C4-2B (cell line): ENCODE measurements at regions not wholly inside any gene's neighbourhood (a gene's known extent, or its start where the extent isn't known, plus 50 kb on each side); places are given as distances from the start of the nearest gene placed in this dataset.

ENCODE experiments used
- H3K27ac ChIP-seq: fragments of 450-650 bp; 2 replicates; pipeline ENCODE4 v1.5.1; 2017
- ZFX ChIP-seq: fragments of 450-650 bp; IDR thresholded peaks from 2 replicates; pipeline ENCODE4 v1.6.1; 2017
- TF ChIP-seq, protein P1 (sequence below): fragments of 450-650 bp; conservative IDR thresholded peaks from 2 replicates; pipeline ENCODE4 v1.5.1; 2017; ENCODE audit warnings: mild to moderate bottlenecking

DNA sequence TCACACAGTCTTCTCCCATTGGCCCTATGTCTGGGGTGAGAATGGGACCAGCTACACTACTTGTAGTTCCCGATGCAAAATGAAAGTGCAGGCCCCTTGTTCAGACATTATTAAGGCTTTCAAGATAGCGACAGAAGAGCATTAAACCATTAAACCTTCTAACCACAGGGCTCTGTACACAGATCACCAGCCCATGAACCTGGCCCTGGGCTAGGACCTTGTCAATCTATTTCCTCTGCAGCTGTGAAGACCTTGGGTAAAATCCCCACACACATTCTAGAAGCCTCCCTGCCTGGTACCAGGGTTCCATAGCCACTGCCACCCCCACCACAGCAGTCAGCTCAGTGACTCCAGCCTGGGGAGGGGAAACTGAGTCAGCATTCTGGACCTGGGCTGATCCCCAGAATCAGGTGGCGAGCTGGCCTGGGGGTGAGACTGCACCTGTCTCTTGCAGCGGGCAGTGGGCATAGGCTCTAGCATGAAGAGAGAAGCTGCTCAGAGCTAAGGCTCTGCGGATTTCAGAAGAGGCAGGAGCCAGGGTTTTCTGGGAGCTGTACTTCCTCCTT, 119.7 kb upstream of the LHX1 start:
- no peak overlapping the region for H3K27ac ChIP-seq
- no peak for TF ChIP-seq ZFX
- TF ChIP-seq, protein P1, sequence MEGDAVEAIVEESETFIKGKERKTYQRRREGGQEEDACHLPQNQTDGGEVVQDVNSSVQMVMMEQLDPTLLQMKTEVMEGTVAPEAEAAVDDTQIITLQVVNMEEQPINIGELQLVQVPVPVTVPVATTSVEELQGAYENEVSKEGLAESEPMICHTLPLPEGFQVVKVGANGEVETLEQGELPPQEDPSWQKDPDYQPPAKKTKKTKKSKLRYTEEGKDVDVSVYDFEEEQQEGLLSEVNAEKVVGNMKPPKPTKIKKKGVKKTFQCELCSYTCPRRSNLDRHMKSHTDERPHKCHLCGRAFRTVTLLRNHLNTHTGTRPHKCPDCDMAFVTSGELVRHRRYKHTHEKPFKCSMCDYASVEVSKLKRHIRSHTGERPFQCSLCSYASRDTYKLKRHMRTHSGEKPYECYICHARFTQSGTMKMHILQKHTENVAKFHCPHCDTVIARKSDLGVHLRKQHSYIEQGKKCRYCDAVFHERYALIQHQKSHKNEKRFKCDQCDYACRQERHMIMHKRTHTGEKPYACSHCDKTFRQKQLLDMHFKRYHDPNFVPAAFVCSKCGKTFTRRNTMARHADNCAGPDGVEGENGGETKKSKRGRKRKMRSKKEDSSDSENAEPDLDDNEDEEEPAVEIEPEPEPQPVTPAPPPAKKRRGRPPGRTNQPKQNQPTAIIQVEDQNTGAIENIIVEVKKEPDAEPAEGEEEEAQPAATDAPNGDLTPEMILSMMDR = no peak

DNA sequence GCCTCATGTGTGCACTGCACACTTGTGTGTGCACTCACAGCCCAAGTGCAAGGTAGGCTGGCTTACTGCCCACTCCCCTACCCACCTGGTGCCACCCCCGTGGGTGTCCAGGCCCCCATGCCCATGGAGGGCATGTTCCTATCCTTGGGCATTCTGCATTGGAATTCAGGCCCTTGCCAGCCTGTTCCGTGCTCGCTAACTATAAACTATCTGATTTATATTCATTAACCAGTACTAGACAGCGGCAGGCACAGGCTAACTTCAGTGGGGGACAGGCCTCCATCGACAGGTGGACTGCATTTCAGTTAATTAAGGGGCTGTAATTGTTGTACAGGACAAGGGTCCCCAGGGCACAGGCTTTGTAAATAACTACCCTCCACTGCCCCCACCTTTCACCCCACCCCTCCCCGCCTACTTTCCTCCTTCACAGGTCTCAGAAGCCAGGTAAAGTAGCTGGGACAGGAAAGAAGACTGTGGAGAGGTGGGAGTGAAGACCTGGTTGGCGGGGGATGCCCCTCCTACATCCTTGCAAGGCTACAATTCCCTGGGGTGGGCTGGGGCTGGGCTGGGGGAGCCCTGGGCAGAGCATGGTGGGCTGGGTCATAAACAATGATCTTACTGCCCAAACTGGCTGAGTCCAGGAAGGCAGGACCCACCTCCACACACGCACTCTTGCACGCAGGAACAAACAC, 119.0 kb upstream of the LHX1 start:
- H3K27ac ChIP-seq = no peak overlapping the region
- no peak for TF ChIP-seq ZFX
- TF ChIP-seq, protein P1 = no peak

DNA sequence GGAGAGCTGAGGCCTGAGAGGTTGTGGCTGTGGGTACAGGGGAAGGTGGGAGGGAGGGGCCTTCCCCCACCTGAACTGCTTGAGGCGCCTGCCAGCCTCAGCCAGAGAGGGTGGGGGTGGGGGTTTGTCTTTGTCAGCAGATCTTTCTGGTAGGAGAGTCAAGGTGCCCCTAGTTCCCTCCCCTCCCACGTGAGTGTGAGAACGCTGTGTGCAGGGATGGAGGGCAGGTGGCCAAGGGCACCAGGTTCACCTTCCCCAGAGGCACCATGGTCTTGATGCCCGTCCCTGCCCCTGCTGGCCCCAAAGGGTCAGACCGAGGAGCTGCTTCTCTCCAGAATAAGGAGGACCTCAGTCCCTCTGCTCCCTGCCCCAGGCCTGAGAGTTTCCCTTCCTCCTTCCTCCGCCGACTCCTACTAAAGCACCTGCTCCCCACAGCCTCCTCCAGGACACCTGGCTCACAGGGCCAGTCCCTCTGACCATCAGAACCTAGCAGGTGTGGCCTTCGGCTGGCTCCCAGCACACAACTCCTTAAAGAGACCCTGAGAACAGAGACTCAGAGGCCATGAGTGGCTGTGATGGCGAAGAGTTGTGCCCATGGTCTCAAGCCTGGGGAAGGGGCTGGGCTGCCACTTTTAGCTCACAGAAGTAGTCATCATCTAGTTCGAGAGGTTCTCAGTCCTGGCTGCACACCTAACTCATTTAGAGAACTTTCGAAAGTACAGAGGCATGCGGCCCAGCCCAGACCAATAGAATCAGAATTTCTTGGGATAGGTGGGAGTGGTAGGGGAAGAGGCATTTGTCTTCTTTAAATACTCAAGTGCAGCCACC, 113.2 kb upstream of the LHX1 start:
- no peak overlapping the region for H3K27ac ChIP-seq
- no peak for TF ChIP-seq ZFX
- TF ChIP-seq, protein P1 = no peak

DNA sequence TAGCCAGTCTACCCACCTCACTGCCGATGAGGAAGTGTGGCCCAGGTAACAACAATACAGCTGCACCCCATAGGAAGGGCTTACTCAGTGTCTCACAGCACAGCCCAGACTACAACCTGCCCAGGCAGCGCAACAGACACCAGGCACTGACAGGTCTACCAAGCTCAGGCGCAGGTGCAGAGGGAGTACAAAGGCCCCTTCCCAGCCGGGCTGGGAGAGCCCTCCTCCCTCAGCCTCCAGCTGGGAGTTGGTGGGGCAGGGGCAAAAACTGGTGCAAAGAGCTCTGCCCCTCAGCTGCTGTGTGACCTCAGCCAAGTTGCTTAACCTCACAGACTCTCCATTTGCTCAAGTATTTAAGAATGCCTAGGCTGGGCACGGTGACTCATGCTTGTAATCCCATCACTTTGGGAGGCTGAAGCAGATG, 112.6 kb upstream of the LHX1 start:
- no peak overlapping the region for H3K27ac ChIP-seq
- no peak for TF ChIP-seq ZFX

DNA sequence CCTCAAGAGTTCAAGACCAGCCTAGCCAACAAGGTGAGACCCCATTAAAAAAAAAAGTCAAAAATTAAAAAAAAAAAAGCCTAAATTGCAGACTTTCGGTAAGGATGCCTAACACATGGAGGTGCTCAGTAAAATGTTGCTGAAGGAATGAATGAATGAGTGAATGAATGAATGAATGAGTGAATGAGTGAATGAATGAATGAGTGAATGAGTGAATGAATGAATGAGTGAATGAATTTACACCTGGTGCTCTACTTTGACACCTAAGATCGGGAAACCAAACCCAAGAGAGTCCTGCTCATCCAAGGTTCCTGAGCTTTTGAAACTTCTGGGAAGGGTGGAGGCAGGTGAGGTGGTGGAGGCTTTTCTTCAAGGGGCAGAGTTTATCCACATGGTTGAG, 112.2 kb upstream of the LHX1 start:
- H3K27ac ChIP-seq = no peak overlapping the region
- TF ChIP-seq, protein P1 = no peak
- TF ChIP-seq ZFX = no peak

DNA sequence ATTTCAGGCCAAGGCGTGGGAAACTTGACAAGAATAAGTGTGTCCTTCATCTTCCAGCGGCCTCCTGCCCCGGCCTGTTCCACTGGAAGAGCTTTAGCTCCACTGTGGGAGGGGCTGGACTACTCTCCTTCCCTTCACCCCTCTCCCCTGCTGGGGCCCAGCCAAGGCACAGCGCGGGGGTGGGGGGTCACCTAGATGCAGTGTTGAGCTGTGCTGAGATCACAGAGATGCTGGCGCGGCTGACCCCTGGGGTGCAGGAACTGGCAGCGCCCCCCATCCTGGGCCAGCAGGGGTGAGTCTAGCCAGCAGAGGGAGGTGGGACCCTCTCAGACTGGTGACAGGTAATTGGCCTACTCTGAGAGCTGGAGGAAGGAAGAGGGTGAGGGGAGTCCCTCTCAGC, 111.8 kb upstream of the LHX1 start:
- no peak overlapping the region for H3K27ac ChIP-seq
- TF ChIP-seq, protein P1 = no peak
- TF ChIP-seq ZFX = no peak

DNA sequence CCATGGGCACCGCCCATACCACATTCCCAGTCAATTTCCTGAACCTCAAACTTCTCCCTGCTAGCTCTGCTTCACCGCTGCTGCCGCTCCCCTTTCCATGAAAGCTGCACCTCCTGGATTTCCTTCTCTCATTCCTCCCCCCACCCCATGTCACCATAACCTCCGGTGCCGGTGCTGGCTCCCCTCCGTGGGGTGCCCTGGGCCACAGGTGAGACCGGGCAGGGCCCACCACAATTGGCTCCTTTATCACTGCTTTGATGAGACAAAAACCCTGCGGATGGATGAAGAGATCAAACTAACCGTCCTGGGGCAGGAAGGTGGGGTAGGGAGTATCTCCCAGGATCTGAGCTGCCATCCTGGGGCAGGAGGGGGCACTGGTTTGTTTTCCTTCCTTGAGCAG, 111.3 kb upstream of the LHX1 start:
- H3K27ac ChIP-seq = no peak overlapping the region
- TF ChIP-seq, protein P1 = no peak
- TF ChIP-seq ZFX = no peak
